ENCODE measurements at regions not wholly inside any gene's neighbourhood (a gene's known extent, or its start where the extent isn't known, plus 50 kb on each side); places are given as distances from the start of the nearest gene placed in this dataset.

- H3K4me3 Mint-ChIP-seq (ENCODE audit: unreplicated experiment), result no peak overlapping the region
- ChIA-PET CTCF (interaction anchor here (0.6 to 12.1 kb wide), 2 partner anchors 188 to 581 kb away, joined by 6 to 134 read pairs; no protein-coding TSS in a partner anchor), POLR2A (no interaction called here)
- no peak overlapping the region for H3K27ac Mint-ChIP-seq (ENCODE audit: low read depth, unreplicated experiment)
- H3K36me3 Mint-ChIP-seq (ENCODE audit: insufficient read depth, unreplicated experiment), result no peaks in the 10 kb centered on the region
- H3K27me3 Mint-ChIP-seq (ENCODE audit: insufficient read depth, unreplicated experiment), result no peaks in the 10 kb centered on the region
- BruUV-seq (replicated peaks), result no TSS peak
- H3K4me1 Mint-ChIP-seq (ENCODE audit: insufficient read depth, unreplicated experiment), result no peaks in the 10 kb centered on the region
- TF ChIP-seq CTCF (IDR thresholded peaks at IDR 0.05; ENCODE audit: unreplicated experiment), result no peak
- H3K9me3 Mint-ChIP-seq (ENCODE audit: unreplicated experiment), result no peaks in the 10 kb centered on the region
- DNase-seq (ENCODE audit: unreplicated experiment), result no peak
- intact Hi-C loops (cut with micrococcal nuclease), result no loop called here
These were observed 141.2 kb upstream of the DAB2 start for GRCh38 chr5:39566029-39566428.

- no TSS peak for BruUV-seq (replicated peaks)
- Mint-ChIP-seq H3K27me3 (ENCODE audit: insufficient read depth, unreplicated experiment) (no peaks in the 10 kb centered on the region), H3K27ac (ENCODE audit: low read depth, unreplicated experiment) (no peak overlapping the region), H3K4me3 (ENCODE audit: unreplicated experiment) (no peak overlapping the region), H3K36me3 (ENCODE audit: insufficient read depth, unreplicated experiment) (no peaks in the 10 kb centered on the region), H3K9me3 (ENCODE audit: unreplicated experiment) (no peaks in the 10 kb centered on the region), H3K4me1 (ENCODE audit: insufficient read depth, unreplicated experiment) (no peaks in the 10 kb centered on the region)
- POLR2A ChIA-PET, result no interaction called here
- CTCF ChIA-PET, result interaction anchor here (0.6 to 2.4 kb wide), 4 partner anchors 11 to 185 kb away, joined by 3 to 9 read pairs (median 6); no protein-coding TSS in a partner anchor
- no peak for DNase-seq (ENCODE audit: unreplicated experiment)
- intact Hi-C loops (cut with micrococcal nuclease), result no loop called here
- no peak for TF ChIP-seq CTCF (IDR thresholded peaks at IDR 0.05; ENCODE audit: unreplicated experiment)
These were observed 136.6 kb upstream of the DAB2 start for GRCh38 chr5:39561421-39561820.

- intact Hi-C loops (cut with micrococcal nuclease), result no loop called here
- ChIA-PET POLR2A (interaction anchor here (0.7 kb wide), 1 partner anchor 58 kb away, joined by 3 read pairs; no protein-coding TSS in a partner anchor), CTCF (interaction anchor here (0.7 to 2.4 kb wide), 3 partner anchors 13 to 184 kb away, joined by 3 to 9 read pairs (median 9); no protein-coding TSS in a partner anchor)
- Mint-ChIP-seq H3K27ac (ENCODE audit: low read depth, unreplicated experiment) (no peak overlapping the region), H3K36me3 (ENCODE audit: insufficient read depth, unreplicated experiment) (no peaks in the 10 kb centered on the region), H3K27me3 (ENCODE audit: insufficient read depth, unreplicated experiment) (no peaks in the 10 kb centered on the region), H3K4me1 (ENCODE audit: insufficient read depth, unreplicated experiment) (no peaks in the 10 kb centered on the region), H3K4me3 (ENCODE audit: unreplicated experiment) (no peak overlapping the region), H3K9me3 (ENCODE audit: unreplicated experiment) (no peaks in the 10 kb centered on the region)
- no peak for DNase-seq (ENCODE audit: unreplicated experiment)
- no TSS peak for BruUV-seq (replicated peaks)
- TF ChIP-seq CTCF (IDR thresholded peaks at IDR 0.05; ENCODE audit: unreplicated experiment), result no peak
These were observed 135.9 kb upstream of the DAB2 start for GRCh38 chr5:39560726-39561125.

- POLR2A ChIA-PET, result interaction anchor here (0.7 kb wide), 1 partner anchor 57 kb away, joined by 3 read pairs; no protein-coding TSS in a partner anchor
- no peak for DNase-seq (ENCODE audit: unreplicated experiment)
- no peak for TF ChIP-seq CTCF (IDR thresholded peaks at IDR 0.05; ENCODE audit: unreplicated experiment)
- H3K36me3 Mint-ChIP-seq (ENCODE audit: insufficient read depth, unreplicated experiment), result no peaks in the 10 kb centered on the region
- no TSS peak for BruUV-seq (replicated peaks)
- CTCF ChIA-PET, result interaction anchor here (2.2 kb wide), 1 partner anchor 184 kb away, joined by 9 read pairs; no protein-coding TSS in a partner anchor
- no peak overlapping the region for H3K27ac Mint-ChIP-seq (ENCODE audit: low read depth, unreplicated experiment)
- H3K27me3 Mint-ChIP-seq (ENCODE audit: insufficient read depth, unreplicated experiment), result no peaks in the 10 kb centered on the region
- H3K4me3 Mint-ChIP-seq (ENCODE audit: unreplicated experiment), result no peak overlapping the region
- intact Hi-C loops (cut with micrococcal nuclease), result no loop called here
- H3K4me1 Mint-ChIP-seq (ENCODE audit: insufficient read depth, unreplicated experiment), result no peaks in the 10 kb centered on the region
- no peaks in the 10 kb centered on the region for H3K9me3 Mint-ChIP-seq (ENCODE audit: unreplicated experiment)
These were observed 135.1 kb upstream of the DAB2 start for GRCh38 chr5:39559923-39560322.

Data from MCF 10A (cell line).